ENCODE measurements at regions not wholly inside any gene's neighbourhood (a gene's known extent, or its start where the extent isn't known, plus 50 kb on each side); places are given as distances from the start of the nearest gene placed in this dataset.

DNA sequence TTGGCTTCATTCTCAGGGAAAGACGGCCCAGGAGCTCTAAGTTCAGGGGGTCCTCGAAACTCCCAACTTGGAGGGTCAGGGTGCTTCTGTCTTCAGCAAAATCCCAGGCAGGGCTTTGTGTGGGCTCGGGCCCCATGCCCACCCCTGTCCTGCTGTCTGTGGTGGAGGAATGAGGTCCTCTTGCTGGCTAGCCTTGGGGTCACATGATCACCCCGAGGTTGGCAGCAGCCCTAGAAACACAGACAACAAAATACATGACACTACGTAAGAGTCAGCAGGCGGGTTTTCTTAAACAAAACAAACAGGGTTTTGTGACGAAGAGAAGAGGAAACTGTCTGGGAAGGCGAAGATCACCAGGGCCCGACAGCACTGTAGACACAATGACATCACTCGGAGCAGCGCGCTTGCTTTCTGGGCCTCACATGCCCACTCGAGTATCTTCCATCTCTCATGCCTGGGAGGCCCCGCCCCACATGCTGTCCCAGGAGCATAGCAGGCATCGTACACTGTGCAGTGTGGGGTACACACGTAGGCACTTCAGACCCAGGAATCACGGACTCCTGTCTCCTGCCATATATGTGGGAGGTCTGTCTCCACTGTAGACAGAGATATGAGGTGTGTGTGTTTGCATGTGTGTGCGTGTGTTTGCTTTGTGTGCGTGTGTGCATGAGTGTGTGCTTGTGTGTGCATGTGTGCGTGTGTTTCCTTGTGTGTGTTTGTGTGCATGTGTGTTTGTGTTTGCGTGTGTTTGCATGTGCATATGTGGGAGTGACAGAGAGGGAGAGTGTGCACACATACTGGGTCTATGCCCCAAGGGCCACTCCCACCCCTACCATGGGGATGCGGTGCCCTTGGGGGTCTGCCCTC, 94.7 kb downstream of the SIK1 start:
- DNase-seq = no peak

DNA sequence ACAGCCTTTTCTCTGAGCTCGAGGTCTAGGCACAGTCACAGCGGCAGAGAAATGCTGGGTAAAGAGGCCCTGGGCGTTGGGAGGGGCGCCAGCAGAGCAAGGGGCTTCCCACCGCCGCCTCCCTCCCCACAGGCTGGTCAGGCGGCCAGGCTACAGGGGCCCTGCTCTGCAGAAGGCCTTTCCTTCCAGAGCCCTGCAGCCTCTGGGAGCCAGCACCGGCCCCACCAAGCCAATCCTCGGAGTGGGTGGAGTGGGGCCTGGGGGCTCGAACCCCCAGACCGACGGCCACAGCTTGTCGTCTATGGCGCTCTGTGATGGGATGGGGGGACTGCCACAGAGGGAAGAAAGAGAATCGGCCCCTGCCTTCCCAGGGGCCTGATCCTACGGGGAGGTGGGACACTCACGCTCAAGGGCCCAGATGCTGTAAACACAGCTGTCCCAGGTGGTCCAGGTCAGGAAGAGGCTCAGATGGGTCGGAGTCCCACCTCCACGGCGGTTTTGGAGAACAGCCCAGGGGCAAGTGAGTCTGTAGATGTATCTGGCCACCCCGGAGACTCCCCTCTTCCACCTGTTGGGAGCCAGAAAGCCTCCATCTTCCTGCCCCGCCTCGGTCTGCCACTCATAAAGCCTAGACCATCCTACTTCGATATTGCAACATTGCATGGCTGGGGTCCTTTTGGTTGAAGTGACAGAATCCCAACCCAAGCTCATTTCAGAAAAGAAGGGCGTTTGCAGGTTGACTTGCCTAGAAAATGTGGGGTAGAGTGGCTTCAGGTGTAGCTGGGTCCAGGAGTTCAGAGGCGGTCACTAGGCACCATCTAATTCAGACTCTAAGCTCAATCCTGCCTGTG, 95.6 kb downstream of the SIK1 start:
- DNase-seq = no peak

DNA sequence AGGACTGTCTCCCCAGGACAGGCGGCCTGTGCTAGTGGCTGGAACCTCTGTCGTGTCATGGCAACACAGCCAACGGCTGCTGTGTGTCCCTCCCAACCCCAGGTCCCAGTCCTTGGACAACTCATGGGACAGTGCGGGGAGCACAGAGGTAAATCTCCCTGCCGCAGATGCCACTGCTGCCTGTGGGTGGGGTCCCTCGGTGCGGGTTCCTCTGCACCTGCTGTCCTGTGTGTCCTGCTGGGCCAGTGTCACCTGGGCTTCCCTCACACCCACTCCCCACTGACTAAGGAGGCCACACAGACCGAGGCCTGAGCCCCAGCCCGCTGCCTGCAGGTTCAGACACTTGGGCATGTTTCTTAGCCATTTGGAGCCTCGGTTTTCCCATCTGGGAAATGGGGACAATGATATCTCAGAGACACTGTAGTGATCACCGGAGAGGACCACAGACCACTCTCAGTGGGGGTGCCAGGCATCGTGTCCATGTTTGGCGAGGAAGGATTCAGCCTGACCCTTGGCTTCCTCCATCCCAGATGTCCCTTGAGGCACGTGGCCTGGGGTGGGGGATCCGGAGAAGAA, 96.5 kb downstream of the SIK1 start:
- no peak for DNase-seq

DNA sequence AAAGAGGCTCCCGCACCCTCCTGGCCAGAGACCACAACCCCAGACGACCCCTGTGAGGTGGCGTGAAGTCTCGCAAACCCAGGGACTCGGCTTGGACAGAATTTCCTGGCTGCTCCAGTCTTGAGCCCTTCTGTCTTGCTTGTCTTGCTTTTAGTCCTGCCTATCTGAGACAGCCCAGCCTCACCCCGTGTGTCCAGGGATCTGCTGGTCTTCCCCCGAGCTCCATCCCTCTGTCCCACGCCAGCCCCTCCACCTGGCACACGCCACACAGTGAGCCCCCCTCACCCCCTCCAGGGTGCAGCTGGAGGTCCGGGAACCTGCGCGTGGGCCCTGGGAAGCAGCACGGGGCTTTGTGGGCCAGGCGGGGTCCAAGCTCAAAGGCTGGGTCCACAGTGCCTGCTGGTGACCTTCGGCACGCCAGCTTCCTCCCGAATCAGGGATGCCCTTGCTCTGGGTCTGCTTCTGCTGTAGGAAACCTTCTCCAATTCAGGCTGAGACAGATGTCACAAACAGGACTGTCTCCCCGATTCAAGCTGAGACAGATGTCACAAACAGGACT, 97.1 kb downstream of the SIK1 start:
- DNase-seq = no peak

DNA sequence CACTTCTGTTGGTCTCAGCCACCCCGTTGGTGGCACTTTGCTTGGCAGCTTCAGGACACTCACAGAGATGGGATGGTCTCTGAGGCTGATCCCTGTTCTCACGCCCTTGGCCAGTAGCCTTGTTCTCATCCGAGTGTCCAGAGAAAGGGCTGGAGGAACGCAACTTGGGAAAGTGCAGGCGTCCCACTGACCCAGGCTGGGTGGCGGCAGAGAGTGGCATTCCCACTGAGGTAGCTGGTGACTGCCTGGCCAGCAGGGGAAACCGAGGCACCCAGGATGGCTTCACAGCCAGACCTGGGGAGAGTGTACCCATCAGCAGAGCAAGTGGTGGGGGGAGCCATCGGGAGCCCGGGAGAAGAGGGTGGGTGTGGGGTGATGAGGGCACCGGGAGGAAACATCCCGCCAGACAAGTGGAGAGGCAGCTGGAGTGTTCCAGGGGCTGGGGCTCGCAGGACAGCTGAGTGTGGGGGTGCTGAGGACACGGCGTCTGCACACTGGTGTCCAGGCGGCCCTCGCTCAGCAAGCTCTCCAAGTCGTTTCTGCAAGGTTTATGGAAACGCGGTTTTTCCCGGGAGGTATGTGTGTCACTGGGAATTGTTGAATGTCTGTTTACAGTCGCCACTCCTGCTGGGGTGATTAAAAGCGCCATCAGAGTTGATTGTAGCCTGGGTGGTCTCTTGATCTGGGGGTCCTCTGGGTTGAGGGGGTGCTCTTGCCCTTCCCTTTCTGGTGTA, 97.8 kb downstream of the SIK1 start:
- no peak for DNase-seq

DNA sequence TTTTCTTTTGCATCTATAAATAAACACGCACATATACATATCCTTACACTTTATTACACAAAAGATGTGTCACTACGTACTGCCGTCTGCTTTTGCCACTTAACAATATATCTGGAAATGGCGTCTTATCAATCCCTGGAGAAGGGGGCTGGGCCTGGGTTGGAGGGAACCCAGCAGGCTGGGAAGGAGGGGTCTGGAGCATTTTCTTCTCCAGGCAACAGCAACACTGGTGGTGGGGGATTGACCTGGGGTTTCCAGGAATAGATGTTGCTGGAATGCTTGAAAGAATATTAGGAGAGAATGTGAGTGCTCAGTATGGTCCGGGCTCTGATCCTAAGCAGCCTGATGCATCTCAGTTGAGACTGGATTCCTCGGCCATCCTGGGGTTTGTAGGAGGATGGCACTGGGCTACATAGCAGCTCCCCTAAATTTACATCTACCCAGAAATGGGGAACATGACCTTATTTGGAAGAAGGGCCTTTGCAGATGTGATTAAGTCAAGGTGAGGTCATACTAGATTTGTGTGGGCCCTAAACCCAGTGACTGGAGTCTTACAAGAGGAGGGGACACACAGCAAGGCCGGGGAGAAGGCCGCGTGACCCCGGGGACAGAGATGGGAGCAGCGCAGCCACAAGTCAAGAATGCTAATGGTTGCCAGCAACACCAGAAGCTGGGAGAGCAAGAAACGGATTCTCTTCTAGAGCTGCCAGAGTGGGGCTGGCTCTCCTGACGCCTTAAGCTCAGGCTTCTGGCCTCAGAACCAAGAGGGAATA, 98.6 kb downstream of the SIK1 start:
- no peak for DNase-seq

DNA sequence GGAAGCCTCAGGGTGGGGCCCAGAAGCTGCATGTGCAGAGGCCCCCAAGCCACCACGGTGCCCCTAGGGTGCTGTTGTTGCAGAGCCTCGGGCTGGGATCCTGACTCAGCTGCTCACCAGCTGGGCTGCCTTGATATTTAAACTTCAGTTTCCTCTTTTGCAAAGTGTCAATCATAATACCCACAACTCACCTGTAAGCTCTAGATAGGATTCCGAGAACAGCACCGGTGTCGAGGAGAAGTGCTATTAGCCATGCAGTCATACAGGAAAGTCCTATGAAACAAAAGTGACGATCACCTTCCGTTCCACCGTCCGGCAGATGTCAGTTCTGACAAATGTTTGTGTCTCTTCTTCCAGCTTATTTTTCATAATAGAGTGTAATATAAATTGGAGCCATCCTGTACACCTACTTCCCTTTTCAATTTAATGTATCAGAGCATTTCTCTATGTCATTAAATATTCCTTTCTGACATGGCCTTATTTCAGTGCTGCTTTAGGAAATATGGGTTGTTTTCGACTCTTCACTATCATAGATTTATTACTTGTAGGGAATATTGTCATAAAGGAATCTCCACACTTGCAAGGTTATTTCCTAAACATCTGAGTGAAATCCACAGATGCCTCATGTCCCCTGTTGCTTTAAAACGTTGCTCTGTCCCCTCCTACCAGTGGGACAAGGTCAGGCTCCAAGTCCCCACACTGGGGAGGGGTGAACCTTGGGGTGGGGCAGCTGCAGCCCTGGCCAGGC, 100.8 kb downstream of the SIK1 start:
- DNase-seq = no peak

DNA sequence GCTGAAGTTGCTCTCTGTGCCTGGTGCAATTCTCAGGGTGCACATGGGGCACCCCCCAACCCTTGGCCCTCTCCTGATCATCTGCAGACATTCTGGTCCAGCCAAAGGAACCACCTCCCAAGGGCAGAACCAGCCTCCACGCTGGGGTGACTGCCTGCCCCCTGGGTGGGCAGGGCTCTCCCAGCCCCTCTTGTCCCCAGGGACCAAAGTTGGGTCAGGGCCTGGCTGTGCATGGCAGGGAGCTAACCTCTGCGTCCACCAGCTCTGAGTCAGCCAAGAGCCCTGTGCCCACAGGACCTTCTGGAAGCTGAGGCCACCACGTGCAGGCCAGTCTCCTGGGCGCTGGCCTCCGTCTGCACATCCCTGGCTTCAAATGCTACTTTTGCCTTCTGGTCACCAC, 101.9 kb downstream of the SIK1 start:
- no peak for DNase-seq

DNA sequence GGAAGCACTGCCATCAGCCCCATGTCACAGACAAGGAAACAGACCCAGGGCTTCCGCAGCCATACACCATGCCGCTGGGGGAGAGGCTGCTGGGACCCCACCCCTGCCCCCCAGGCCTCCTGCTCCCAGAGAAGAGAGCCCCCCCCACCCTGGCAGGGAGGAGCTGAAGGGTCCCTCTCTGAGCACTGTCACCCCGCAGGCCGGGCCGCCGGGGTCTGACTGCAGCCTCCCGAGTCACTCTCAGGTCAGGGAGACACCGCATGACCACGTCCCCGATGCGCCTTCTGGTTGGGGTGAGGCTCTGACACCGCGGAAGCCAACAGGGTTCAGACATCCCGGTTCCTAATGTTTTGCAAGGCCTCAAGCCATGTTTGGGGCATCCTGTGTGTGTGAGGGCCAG, 102.3 kb downstream of the SIK1 start:
- DNase-seq = no peak

DNA sequence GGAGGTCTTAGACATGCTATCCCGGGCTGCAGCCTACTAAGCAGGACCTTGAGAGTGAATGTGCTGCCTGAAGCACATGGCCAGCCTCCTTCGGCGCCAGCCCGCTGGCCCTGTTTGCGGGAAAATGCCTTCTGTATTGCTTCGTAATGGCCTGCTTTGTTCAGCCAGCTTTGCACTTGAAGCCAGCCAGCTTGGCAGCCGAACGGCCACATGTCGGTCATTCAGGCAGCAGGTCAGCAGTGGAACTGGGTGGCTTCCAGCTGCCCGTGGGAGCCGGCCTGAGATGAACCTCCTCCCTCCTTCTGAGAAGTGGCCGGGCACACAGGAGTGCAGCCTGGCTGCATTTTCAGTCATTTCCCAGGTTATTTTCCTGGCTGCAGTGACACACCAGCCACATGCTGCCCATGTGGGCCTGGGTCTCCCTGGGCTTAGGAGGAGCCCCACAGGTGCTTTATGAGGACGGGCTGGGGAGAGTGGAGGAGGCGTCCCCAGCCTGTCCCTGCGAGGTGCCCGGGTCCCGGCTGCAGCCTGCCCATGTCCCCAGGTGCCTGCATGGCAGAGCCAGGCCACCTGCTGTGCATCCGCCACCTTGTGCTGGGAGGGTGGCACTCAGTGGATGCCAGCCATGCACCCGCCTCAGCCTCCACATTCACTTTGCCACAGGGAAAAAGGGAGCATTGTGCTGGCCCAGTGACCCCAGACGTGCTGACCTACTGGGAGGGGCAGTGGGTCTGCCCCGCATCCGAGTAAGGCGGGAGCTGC, 103.5 kb downstream of the SIK1 start:
- DNase-seq = no peak

DNA sequence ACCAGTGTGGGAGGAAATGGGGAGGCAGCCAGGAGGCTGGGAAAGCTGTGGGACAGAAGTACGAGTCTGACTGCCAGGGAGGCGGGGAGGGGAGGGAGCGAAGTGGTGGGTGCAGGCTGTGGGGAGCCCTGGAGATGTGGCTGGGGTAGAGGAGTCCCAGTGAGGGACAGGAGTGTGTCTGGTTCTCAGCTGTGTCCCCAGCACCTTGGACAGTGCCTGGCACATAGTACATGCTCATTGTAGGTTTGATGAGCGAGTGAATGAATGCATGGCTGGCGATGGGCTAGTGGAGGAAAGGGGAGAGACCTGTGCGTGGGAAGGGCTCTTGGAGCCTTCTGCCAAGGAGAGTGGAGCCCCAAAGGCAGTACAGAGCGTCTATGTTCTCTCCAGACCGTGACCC, 104.1 kb downstream of the SIK1 start:
- no peak for DNase-seq

DNA sequence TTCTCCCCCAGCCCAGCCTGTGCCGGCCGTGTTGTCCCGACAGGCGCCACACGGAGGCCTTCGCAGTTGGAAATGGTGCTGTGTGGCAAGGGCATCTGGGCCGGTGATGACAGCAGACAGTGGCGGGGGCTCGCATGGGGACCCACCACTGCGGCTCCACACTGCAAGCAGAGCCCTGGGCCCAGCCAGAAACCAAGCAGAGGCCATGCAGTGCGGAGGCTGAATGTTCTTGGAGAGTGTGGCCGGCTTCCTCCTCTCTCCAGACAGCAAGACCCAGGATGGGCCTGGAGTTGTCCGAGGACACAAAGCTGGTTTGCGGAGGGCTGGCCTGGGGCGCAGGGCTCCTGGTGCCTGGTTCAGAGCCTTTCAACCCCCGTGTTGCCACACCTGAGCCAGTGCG, 104.6 kb downstream of the SIK1 start:
- DNase-seq = no peak

DNA sequence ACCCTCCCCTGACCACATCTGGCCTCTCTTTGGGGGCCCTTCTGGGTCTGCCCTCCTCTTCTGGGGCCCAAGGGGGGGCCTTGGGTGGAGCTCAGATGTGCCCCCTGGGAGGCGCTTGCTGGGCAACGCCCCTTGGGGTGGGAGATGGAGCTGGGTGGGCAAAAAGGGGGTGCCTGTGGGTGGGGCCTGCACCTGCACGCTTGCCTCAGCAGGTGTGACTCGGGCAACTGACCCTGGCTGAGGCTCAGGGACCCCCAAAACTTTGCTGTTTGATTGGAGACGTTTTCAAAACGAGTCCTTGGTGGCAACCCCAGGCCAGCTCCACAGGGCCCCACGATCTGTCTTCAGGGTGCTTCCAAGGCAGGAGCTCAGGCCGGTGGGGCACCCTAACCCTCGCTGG, 105.3 kb downstream of the SIK1 start:
- no peak for DNase-seq

DNA sequence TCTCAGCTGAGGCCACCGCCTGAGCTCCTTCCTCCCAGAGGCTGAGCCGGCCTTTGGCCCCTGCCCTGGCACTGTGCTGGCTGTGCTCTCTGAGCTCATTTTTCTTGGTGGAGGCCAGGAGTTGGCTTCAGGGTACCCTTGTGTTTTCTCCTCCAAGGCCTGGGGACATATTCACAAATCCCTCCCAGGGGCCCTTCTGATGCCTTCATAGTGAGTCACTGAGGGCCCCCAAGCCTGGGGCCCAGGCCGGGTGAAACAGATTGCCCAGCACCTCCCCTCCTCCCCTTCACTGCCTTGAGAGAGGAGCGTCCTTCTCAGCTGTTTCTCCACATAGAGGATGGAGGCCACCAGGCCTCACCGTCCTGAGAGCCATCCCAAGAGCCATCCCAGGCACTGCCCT, 105.8 kb downstream of the SIK1 start:
- no peak for DNase-seq

DNA sequence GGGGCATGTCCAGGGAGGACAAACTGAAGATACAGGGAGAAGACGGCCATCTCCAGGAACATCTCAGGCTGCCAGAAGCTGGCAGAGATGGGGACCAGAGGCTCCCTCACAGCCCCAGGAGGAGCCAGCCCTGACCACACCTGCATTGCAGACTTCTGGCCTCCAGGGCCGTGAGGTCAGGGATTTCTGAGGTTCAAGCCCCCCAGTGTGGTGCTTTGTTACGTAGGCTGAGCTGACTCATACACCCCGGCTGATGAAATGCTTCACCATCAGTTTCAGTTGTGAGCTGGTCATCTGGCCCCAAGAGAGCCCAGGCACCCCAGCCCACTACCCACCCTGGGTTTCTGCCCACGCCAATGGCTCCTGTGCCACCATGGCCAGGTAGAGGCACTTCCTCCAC, 106.4 kb downstream of the SIK1 start:
- no peak for DNase-seq

DNA sequence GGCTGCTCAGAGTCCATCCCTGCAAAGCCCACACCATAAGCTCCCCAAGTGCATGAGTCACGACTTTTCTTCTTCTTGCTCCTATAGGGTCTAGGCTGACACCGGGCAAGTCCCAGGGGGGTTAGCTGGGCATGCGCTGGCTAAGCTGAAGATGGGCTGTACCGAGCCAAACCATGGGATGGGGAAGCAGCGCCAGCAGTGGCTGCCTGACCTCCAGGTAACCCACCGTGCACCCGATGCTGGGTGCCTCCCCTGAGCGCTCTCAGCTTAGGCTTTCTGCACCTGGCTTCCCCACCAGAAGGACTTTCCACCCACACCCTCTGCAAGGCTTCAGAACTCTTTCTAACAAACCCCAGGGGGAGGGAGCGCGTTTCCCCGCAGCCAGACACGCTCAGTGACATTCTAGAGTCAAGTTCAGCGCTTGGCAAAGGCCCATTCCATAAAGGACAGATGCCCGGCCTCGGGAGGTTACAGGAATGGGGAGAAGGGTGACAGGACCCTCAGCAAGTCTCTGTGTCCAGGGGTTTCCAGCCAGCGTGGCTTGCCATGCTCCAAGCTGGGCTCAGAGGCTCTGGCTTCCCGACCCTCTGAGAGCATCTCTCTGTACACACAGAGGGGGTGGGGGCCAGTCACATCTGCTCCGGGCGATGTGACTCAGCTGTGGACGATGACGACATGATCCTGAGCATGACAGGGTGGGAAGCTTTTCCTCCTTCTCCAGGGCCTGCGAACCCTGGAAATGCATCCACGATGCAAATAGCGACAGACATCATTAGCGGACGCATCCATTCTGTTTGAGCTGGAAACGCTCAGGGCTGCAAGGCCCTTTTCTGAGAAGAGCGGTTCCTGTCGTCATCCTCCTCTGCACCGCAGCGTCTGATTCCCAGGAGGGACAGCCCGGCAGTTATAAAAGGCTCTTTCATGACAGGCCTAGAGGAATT, 107.8 kb downstream of the SIK1 start:
- no peak for DNase-seq

DNA sequence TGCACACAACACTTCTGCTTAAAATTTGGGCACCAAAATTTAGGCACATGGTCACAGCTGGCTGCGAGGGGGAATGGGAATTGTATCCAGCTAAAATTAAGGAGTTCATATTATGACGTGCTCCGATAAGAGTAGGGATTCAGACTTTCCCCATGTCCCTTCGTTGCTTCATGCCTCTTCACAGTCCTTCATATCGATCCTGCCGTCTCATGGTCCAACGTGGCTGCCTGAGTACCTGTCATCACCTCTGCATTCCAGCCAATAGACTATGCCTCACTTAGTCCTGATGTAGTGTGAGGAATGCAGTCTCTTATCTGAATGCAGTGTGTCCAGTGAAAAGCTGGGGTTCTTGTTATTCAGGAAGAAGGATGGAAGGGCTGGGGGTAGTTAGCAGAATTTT, 108.6 kb downstream of the SIK1 start:
- no peak for DNase-seq

DNA sequence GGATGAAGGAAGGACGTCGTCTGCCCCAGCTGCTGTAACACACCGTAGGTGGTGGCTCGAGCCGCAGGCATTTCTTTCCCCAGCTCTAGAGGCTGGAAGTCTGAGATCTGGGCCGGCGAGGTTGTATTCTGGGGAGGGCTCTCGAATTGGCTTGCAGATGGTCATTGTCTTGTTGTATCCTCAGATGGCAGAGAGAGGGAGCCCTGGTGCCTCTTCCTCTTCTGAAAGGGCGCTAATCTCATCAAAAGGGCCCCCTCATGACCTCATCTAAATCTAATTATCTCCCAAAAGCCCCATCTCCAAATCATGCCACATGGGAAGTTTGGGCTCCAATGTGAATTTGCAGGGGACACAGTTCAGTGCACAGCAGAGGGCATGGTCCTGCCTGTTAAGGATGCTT, 109.0 kb downstream of the SIK1 start:
- no peak for DNase-seq

DNA sequence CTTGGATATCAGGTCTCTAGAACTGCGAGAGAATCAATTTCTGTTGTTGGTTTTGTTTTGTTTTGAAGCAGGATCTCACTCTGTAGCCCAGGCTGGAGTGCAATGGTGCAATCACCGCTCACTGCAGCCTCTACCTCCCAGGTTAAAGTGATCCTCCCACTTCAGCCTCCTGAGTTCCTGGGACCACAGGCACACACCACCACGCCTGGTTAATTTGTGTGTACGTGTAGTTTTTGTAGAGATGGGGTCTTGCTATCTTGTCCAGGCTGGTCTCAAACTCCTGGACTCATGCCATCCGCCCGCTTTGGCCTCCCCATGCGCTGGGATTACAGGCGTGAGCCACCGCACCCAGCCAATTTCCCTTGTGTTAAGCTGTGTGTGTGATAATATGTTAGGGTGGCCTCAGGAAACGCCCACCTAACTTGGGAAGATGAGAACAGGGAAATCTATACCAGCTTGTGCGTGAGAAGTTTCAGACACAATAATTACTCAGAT, 109.6 kb downstream of the SIK1 start:
- DNase-seq = no peak
